NCI-H345 (cell line): ENCODE measurements at regions not wholly inside any gene's neighbourhood (a gene's known extent, or its start where the extent isn't known, plus 50 kb on each side); places are given as distances from the start of the nearest gene placed in this dataset.
A peak's percentile ranks its signal among the peaks of the same experiment; 100 is the strongest.

Experiments
- DNase-seq: peaks from one replicate; lab custom pipeline; 2025; lab: John Stamatoyannopoulos, UW

- no peak for DNase-seq
Observed at GRCh38 chr9:38285236-38285635, 107.3 kb upstream of the ALDH1B1 start.

- DNase-seq, result peak; percentile 96
Observed at GRCh38 chr9:38284588-38285051, 107.9 kb upstream of the ALDH1B1 start.

GRCh38 chr9:38284039-38284575, 108.4 kb upstream of the ALDH1B1 start:
- no peak for DNase-seq

- DNase-seq, result no peak
Observed at GRCh38 chr9:38282756-38283155, 109.7 kb upstream of the ALDH1B1 start.

- no peak for DNase-seq
Observed at GRCh38 chr9:38281917-38282316, 110.6 kb upstream of the ALDH1B1 start.

- DNase-seq, result no peak
Observed at GRCh38 chr9:38281196-38281595, 111.3 kb upstream of the ALDH1B1 start.

- DNase-seq, result no peak
Observed at GRCh38 chr9:38280251-38280800, 112.2 kb upstream of the ALDH1B1 start.

GRCh38 chr9:38278931-38279679, 113.4 kb upstream of the ALDH1B1 start:
- DNase-seq, result no peak

- DNase-seq, result no peak
Observed at GRCh38 chr9:38278457-38278856, 114.0 kb upstream of the ALDH1B1 start.

- DNase-seq, result no peak
Observed at GRCh38 chr9:38277601-38278200, 114.8 kb upstream of the ALDH1B1 start.

GRCh38 chr9:38276771-38277439, 115.6 kb upstream of the ALDH1B1 start:
- DNase-seq, result no peak

- DNase-seq, result no peak
Observed at GRCh38 chr9:38274800-38275199, 117.7 kb upstream of the ALDH1B1 start.

GRCh38 chr9:38272710-38273109, 119.8 kb upstream of the ALDH1B1 start:
- no peak for DNase-seq

GRCh38 chr9:38271666-38272241, 120.7 kb upstream of the ALDH1B1 start:
- DNase-seq, result no peak

- no peak for DNase-seq
Observed at GRCh38 chr9:38269775-38270174, 122.7 kb upstream of the ALDH1B1 start.

- no peak for DNase-seq
Observed at GRCh38 chr9:38263532-38263931, 129.0 kb upstream of the ALDH1B1 start.

- no peak for DNase-seq
Observed at GRCh38 chr9:38259519-38260218, 132.8 kb upstream of the ALDH1B1 start.

GRCh38 chr9:38259056-38259455, 133.4 kb upstream of the ALDH1B1 start:
- no peak for DNase-seq

GRCh38 chr9:38257626-38258215, 134.8 kb upstream of the ALDH1B1 start:
- no peak for DNase-seq

- no peak for DNase-seq
Observed at GRCh38 chr9:38256461-38256860, 136.0 kb upstream of the ALDH1B1 start.

GRCh38 chr9:38255599-38255998, 136.9 kb upstream of the ALDH1B1 start:
- DNase-seq, result no peak
